ENCODE measurements at regions not wholly inside any gene's neighbourhood (a gene's known extent, or its start where the extent isn't known, plus 50 kb on each side); places are given as distances from the start of the nearest gene placed in this dataset.
"Not testable (repeated sequence)": the region's sequence is repeated elsewhere in the genome, so short reads cannot be mapped to it uniquely, and the experiment has no call there.

DNA sequence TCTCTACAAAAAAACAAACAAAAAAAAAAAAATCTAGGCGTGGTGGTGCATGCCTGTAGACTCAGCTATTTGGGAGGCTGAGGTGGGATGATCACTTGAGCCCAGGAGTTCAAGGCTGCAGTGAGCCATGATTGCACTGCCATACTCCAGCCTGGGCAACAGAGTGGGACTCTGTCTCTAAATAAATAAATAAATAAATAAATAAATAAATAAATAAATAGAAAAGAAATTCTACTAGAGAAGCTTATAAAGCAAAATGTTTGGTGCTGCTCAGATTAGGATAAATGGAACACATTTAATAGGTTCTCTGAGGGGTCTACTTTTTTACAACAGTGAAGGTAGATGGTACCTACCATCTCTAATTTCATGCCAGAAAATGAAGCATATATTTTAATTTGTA lies 507.5 kb downstream of the STK39 start:
- TF ChIP-seq POLR2A, POLR2AphosphoS5 (IDR thresholded peaks at IDR 0.05): not testable (repeated sequence)
